ENCODE measurements at regions not wholly inside any gene's neighbourhood (a gene's known extent, or its start where the extent isn't known, plus 50 kb on each side); places are given as distances from the start of the nearest gene placed in this dataset.

- TF ChIP-seq JUN (IDR thresholded peaks at IDR 0.05; ENCODE audit: low read depth, low read length) (no peak), NANOG (IDR thresholded peaks at IDR 0.05; ENCODE audit: insufficient read depth, low read depth, low read length, poor library complexity, severe bottlenecking) (no peak), SIRT6 (IDR thresholded peaks at IDR 0.05; ENCODE audit: low read length) (no peak), SP2 (IDR thresholded peaks at IDR 0.05; ENCODE audit: low read length) (no peak), SUZ12 (IDR thresholded peaks at IDR 0.05; ENCODE audit: low read length) (no peak), USF2 (IDR thresholded peaks at IDR 0.05; ENCODE audit: low read length) (no peak)
Measured at GRCh38 chr13:111923439-111923838, 143.5 kb upstream of the SOX1 start (continued).
